NCI-H748 (cell line): ENCODE measurements at regions not wholly inside any gene's neighbourhood (a gene's known extent, or its start where the extent isn't known, plus 50 kb on each side); places are given as distances from the start of the nearest gene placed in this dataset.

Experiments used
- DNase-seq: peaks from one replicate; lab custom pipeline; 2025; ENCODE audit not compliant: unreplicated experiment; lab: John Stamatoyannopoulos, UW

- DNase-seq, result peak; percentile 42
Observed at GRCh38 chr1:81232420-81232819, 568.3 kb upstream of the ADGRL2 start.

DNA sequence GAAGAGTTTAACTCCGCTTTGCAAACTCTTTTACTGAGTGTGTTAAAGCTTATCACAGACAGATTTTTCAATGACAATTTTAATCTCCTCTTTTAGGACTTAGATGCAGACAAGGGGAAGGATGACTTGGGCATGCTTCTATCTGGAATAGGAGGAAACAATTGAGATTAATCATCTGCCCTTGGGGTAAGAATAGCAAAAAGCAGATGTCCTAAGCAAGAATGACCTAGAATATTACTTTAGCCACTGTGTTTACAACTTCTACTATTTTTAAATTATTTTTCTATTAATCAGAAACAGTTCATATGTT lies 569.0 kb upstream of the ADGRL2 start:
- DNase-seq, result no peak

DNA sequence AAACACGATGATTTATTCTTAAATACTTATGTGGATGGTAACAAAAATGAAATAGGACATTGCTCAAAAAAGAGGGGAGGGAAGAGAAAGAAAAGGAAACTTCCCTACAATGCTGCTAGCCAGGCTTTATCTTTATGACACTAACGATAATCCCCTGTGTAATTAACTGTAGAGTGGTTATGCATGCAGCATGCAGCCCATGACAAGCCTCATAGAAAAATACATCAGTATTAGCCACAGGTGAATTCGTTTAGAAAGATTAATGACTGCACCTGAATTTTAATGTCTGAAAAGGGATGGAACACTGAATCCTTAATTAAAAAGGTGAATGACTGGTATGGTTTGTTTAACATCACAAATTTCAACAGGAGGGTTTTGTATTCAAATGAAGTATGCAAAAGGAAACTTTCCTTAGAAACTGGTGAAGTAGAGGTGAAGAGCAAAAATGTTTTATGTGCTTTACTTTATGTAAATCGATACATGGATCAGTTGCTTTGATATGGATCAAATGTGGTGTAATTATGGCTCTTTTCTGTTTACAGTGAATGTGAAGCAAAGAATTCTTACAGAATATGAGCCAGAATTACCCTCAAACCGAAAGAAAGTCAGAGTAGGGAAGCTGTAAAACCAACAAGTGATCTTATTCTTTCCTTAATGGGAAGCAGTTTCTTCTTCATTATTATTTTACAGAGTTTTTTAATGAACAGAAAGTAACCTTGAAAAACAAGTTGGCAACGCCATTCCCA lies 569.6 kb upstream of the ADGRL2 start:
- peak; percentile 51 for DNase-seq

DNA sequence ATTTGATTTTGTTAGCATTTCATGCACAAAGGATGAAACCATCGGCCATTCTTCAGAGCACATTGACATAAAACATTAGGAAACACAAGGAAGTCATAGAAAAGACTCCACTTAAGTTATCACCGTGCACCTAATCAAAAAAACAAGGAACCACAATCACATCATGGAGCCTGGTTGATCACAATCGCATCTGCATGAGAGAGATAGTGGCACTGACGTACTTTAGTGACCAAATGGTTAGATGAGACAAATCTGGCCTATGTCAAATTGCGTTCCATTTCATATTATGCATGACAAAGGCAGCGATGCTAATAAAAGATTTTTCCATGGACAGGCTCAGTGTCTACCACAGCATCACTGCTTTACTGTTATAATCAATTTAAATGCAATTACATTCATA lies 571.8 kb upstream of the ADGRL2 start:
- DNase-seq, result no peak

DNA sequence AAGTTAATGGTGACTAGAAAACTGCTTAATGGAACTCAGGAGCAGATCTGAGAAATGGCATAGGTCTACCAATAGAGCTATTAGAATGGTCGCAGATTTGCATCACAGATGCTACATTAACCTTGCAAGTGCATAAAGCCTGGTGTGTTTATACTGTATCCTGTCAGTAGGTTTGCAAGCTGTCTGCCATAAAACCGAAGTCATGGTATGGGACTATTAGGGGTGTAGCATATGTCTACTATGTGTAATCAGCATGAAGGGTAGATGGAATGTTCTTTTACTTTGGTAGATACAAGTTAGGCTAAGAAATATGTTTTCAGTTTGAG lies 574.2 kb upstream of the ADGRL2 start:
- no peak for DNase-seq

GRCh38 chr1:81225789-81226602 lies 574.7 kb upstream of the ADGRL2 start:
- DNase-seq, result no peak

- DNase-seq, result no peak
Observed at GRCh38 chr1:81224222-81224621, 576.5 kb upstream of the ADGRL2 start.

GRCh38 chr1:81221564-81221963 lies 579.2 kb upstream of the ADGRL2 start:
- no peak for DNase-seq

DNA sequence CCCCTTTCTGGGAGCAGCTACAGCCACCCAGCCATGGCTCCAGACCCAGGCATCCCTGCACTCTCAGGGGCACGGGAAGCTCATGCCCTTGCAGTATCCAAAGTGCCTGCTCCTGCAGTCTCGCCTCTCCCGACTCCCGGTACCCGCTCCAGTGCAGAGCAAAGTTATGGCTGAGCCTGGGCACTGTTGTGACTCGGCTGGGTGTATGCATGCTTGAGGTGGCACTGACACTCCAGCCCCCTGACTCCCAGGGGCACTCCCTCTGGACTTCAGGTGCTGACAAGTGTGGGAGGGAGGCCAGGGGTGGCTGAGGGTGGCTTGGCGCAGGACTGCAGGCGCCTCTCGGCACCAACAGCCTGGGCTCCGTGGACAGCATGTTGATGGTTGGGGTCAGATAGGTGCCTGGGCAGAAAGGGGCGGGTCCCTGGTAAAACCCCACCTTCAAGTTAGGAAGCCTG lies 580.1 kb upstream of the ADGRL2 start:
- no peak for DNase-seq

DNA sequence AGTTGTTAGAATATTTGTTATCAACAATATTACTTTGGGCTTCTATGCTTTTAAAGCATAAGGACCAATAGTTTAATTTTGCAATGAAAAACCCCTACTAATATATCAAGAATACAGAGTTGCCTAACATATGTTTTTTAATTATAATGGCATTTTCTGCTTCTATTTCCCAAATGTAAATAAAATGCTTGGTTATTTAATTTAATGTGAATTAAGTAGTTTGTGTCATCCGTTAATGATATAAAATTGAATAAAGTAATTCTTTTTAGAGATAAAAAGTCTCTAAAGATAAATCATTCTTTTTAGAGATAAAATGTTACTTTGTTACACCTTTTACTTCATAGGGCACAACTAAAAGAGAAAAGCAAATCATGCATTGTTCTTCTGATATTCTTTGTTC lies 583.7 kb upstream of the ADGRL2 start:
- no peak for DNase-seq

- no peak for DNase-seq
Observed at GRCh38 chr1:81213279-81213678, 587.5 kb upstream of the ADGRL2 start.

- DNase-seq, result no peak
Observed at GRCh38 chr1:81209461-81209860, 591.3 kb upstream of the ADGRL2 start.

DNA sequence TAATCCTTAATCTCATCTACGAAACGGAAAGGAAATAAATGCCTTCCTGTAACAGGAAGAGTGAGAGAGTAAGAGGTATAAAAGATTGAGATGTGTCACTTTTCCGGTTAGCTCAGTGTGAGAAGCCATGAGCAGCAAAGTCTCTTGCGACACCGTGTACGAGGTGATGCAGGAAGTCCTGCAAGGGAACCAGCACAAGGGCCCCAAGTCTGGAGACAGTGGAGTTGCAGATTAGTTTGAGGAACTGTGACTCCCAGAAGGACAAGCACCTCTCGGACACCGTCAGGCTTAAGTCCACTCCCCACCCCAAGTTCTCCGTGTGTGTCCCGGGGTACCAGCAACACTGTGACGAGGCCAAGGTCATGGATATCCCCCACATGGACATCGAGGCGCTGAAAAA lies 592.3 kb upstream of the ADGRL2 start:
- DNase-seq, result no peak

- DNase-seq, result no peak
Observed at GRCh38 chr1:81205956-81206355, 594.8 kb upstream of the ADGRL2 start.

GRCh38 chr1:81201779-81202178 lies 599.0 kb upstream of the ADGRL2 start:
- no peak for DNase-seq

DNA sequence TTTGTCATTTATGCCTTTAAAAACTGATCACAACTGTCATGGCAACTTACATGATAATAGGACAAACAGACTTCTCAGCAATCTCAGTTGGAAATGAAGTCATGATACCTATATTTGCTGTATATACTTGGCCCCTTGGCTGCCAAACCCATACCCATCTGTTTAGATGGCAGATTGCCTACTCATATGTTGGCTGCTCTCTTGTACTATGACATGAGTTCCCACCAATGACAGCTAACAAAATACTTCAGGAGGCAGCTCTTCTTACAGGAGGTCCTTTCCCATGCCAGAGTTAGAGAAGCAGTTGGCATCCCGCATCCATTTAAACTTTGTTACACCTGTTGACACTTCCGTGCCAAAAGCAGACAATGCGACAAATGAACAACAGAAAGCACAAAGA lies 603.1 kb upstream of the ADGRL2 start:
- peak; percentile 20 for DNase-seq

DNA sequence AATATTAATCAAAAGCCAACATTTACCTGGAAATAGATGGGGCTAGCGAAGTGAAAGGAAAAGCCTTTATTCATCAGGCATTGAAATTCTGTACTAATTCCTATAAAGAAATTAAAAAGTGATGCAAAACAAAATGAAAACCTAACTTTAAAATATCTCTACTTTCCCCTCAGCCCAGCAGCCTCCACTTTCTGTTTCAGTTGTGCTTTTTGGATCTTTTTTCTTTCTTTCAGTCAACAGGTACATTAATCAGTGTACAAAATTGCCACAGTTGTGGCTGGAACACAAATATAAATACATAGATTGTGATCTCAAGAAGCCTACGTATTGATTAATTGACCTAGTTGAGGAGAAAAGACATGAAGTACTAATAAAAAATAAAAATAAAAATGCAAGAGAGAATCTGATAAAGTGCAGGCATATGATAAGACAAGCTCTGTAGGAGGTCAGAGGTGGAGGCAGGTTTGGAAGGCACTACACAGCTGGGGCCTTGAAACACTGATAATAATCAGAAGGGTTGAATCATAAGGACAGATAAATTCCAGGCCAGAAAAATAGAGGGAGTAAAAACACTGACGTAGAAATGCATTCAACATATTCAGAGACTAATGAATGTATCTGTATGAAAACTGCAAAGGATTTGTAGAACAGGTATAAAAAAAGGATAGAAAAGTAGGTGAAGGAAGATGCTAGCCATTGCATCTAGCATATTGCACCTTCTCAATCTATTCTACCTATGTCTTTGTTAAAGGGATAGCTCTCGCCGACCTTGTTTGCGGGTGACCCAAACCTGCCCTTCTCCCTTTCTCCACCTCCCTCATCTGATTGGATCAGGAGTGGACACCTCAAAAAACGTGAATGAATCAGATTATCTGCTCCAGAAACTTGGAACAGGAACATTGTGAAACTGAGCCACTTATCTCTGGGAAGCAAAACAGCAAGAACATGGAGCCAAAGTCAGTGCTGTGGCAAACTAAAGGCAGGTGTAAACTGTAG lies 607.8 kb upstream of the ADGRL2 start:
- no peak for DNase-seq

DNA sequence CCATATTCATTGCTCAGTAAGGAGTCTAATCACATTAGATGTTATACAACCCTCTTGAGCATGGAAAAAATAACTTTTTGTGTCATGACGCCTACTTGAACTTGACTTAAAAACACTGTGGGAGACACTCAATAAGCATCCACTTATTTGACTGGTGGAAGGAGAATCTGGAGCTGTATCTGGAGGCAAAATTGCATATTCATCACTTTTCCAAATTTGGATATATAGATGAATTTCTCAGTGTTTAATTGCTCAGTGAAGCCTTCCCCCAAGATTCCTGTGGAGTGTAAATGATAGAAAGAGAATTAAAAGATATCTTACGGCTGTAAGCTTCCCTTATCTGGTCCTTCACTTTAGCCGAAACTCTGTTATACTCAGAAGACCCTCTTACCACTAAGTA lies 610.7 kb upstream of the ADGRL2 start:
- no peak for DNase-seq

DNA sequence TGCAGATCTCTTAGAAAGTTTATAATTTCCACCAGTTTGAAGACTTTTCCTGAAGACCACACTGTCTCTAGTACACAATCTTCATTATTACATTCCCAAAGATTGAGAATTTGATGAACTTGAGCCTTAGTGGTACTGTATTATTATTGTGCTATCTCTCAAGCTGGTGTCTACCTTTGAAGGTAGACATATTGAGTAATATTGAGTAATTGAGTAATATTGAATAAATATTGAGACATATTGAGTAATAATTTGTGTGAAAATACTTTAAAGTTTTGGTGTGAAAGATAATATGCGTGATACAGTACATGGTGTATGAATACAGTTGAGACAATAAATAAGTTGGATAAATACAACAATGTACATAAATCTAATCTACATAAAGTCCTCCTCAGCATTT lies 613.1 kb upstream of the ADGRL2 start:
- DNase-seq, result no peak

DNA sequence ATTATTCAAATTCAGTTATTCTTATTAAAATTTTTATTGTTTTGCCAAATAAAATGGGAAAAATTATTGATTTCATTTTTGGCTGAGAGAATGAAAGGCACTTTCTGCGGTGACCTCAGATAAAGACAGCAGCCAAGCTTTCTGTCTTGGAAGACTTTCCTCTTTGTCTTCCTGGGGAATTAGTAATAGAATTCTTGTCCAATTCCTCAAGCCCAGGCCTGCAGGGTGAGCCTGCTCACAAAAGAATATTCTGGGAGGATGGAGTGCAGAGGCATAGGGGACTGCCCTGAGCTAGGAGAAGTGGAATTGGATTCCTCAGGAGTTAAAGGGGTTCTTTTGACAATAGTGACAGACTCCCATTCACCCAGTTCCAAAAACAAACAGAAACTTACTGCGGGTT lies 614.5 kb upstream of the ADGRL2 start:
- no peak for DNase-seq

GRCh38 chr1:81183553-81183952 lies 617.2 kb upstream of the ADGRL2 start:
- DNase-seq, result no peak

DNA sequence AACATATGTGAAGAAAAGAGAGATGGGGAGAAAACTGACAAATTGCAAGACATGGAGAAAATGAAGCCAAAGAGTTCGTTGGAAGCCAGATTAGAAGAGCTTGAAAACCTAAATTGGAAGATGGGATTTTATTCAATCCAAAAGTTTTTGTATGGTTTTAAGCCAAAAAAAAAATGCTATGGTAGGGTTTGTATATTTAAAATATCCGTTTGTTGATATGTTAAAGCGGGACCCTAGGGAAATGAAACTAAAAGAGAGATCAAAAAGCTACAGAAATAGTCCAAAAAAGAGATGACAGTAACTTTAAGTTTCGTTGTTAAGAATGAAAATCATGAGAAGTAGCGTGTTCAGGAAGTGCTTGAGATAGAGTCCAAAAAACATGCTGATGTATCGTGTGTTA lies 617.7 kb upstream of the ADGRL2 start:
- no peak for DNase-seq
